ENCODE measurements at regions not wholly inside any gene's neighbourhood (a gene's known extent, or its start where the extent isn't known, plus 50 kb on each side); places are given as distances from the start of the nearest gene placed in this dataset.

DNA sequence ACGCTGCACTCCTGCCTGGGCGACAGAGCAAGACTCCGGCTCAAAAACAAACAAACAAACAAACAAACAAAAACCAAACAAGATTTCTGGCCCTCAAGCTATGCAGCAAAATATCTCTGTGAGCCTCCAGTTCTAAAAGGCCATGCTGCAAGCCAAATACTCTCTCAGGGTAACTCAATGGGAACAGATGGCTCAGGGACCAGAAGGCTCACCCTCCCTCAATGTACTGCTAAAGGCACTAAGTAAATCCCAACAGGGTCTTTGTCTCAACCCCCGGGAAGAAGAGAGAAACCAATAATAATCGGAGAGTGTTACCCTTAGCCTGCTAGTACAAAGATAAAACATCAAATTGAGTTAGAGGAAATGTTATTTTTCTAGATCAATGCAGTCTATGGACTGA lies 119.7 kb upstream of the ZC3H12C start:
- Histone ChIP-seq H4K20me1 (ENCODE audit: insufficient read depth, low read length) (no peaks in the 10 kb centered on the region), H3K9me3 (ENCODE audit: insufficient read depth, low read depth, low read length) (no peaks in the 10 kb centered on the region), H2AFZ (ENCODE audit: low read depth, low read length) (no peak overlapping the region), H3K36me3 (ENCODE audit: insufficient read depth, low read length) (no peaks in the 10 kb centered on the region), H3K9ac (ENCODE audit: low read length) (no peak overlapping the region), H3K27me3 (ENCODE audit: insufficient read depth, low read length) (no peaks in the 10 kb centered on the region), H3K4me1 (ENCODE audit: insufficient read depth, low read length) (peaks cover 18% of the 10 kb centered on the region), H3K4me3 (ENCODE audit: insufficient read depth, low read depth, low read length) (no peak overlapping the region), H3K27ac (ENCODE audit: low read depth, low read length) (no peak overlapping the region), H3K4me2 (ENCODE audit: low read length) (no peak overlapping the region), H3K79me2 (ENCODE audit: insufficient read depth, low read length) (no peaks in the 10 kb centered on the region)
- Mint-ChIP-seq H3K36me3 (ENCODE audit: low read depth, unreplicated experiment) (no peaks in the 10 kb centered on the region), H3K27me3 (ENCODE audit: low read depth, unreplicated experiment) (no peaks in the 10 kb centered on the region), H3K4me3 (ENCODE audit: unreplicated experiment) (no peak overlapping the region), H3K4me1 (ENCODE audit: low read depth, unreplicated experiment) (peaks cover 24% of the 10 kb centered on the region), H3K9me3 (ENCODE audit: unreplicated experiment) (peaks cover 4% of the 10 kb centered on the region), H3K27ac (ENCODE audit: unreplicated experiment) (no peak overlapping the region)
- no peak for DNase-seq (ENCODE audit: low read depth)
- TF ChIP-seq CTCF (IDR thresholded peaks at IDR 0.05; ENCODE audit: insufficient read depth, low read depth, low read length) (no peak), EZH2 (IDR thresholded peaks at IDR 0.05; ENCODE audit: insufficient read depth, low read length) (no peak)
- no peak for FAIRE-seq

DNA sequence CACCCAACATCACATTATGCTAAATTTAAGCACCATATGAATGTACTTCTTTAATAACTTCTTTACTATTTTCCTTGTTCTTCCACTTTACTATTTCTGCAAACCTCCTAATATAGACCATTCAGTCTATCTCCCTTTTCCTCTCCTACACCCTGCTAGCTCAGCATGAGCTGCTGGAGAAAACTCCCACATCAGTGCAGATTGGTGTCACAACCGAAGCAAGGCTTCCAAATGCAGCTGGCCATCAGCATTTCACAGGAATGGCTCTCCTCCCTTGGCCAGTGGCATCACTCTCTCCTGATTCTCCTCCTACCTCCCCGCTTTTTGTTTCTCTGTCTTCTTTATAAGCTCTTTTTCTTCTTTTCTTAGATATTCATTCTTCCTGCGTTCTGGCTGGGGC lies 118.7 kb upstream of the ZC3H12C start:
- no peaks in the 10 kb centered on the region for H3K27me3 Mint-ChIP-seq (ENCODE audit: low read depth, unreplicated experiment)
- no peak overlapping the region for H3K27ac Mint-ChIP-seq (ENCODE audit: unreplicated experiment)
- peaks cover 4% of the 10 kb centered on the region for H3K9me3 Mint-ChIP-seq (ENCODE audit: unreplicated experiment)
- peaks cover 24% of the 10 kb centered on the region for H3K4me1 Mint-ChIP-seq (ENCODE audit: low read depth, unreplicated experiment)
- TF ChIP-seq EZH2 (IDR thresholded peaks at IDR 0.05; ENCODE audit: insufficient read depth, low read length) (no peak), CTCF (IDR thresholded peaks at IDR 0.05; ENCODE audit: insufficient read depth, low read depth, low read length) (no peak)
- Histone ChIP-seq H3K27ac (ENCODE audit: low read depth, low read length) (no peak overlapping the region), H3K9me3 (ENCODE audit: insufficient read depth, low read depth, low read length) (no peaks in the 10 kb centered on the region), H2AFZ (ENCODE audit: low read depth, low read length) (no peak overlapping the region), H3K79me2 (ENCODE audit: insufficient read depth, low read length) (no peaks in the 10 kb centered on the region), H3K27me3 (ENCODE audit: insufficient read depth, low read length) (no peaks in the 10 kb centered on the region), H3K4me2 (ENCODE audit: low read length) (no peak overlapping the region), H3K4me1 (ENCODE audit: insufficient read depth, low read length) (peaks cover 18% of the 10 kb centered on the region), H4K20me1 (ENCODE audit: insufficient read depth, low read length) (no peaks in the 10 kb centered on the region), H3K4me3 (ENCODE audit: insufficient read depth, low read depth, low read length) (no peak overlapping the region), H3K36me3 (ENCODE audit: insufficient read depth, low read length) (no peaks in the 10 kb centered on the region), H3K9ac (ENCODE audit: low read length) (no peak overlapping the region)
- no peak overlapping the region for H3K4me3 Mint-ChIP-seq (ENCODE audit: unreplicated experiment)
- H3K36me3 Mint-ChIP-seq (ENCODE audit: low read depth, unreplicated experiment) = no peaks in the 10 kb centered on the region
- no peak for FAIRE-seq
- DNase-seq (ENCODE audit: low read depth) = no peak

- no peak overlapping the region for H2AFZ ChIP-seq (ENCODE audit: low read depth, low read length)
- no peak for FAIRE-seq
- no peaks in the 10 kb centered on the region for H3K27me3 ChIP-seq (ENCODE audit: insufficient read depth, low read length)
- no peaks in the 10 kb centered on the region for H3K4me1 ChIP-seq (ENCODE audit: insufficient read depth, low read length)
- H3K79me2 ChIP-seq (ENCODE audit: insufficient read depth, low read length) = no peaks in the 10 kb centered on the region
- no peaks in the 10 kb centered on the region for H3K36me3 ChIP-seq (ENCODE audit: insufficient read depth, low read length)
- H4K20me1 ChIP-seq (ENCODE audit: insufficient read depth, low read length) = no peaks in the 10 kb centered on the region
- Mint-ChIP-seq H3K9me3 (ENCODE audit: unreplicated experiment) (peaks cover 4% of the 10 kb centered on the region), H3K27ac (ENCODE audit: unreplicated experiment) (no peak overlapping the region), H3K36me3 (ENCODE audit: low read depth, unreplicated experiment) (no peaks in the 10 kb centered on the region), H3K27me3 (ENCODE audit: low read depth, unreplicated experiment) (no peaks in the 10 kb centered on the region), H3K4me1 (ENCODE audit: low read depth, unreplicated experiment) (no peaks in the 10 kb centered on the region), H3K4me3 (ENCODE audit: unreplicated experiment) (no peak overlapping the region)
- no peak for DNase-seq (ENCODE audit: low read depth)
- TF ChIP-seq CTCF (IDR thresholded peaks at IDR 0.05; ENCODE audit: insufficient read depth, low read depth, low read length) (no peak), EZH2 (IDR thresholded peaks at IDR 0.05; ENCODE audit: insufficient read depth, low read length) (no peak)
- no peak overlapping the region for H3K9ac ChIP-seq (ENCODE audit: low read length)
- no peak overlapping the region for H3K27ac ChIP-seq (ENCODE audit: low read depth, low read length)
- H3K9me3 ChIP-seq (ENCODE audit: insufficient read depth, low read depth, low read length) = no peaks in the 10 kb centered on the region
- no peak overlapping the region for H3K4me2 ChIP-seq (ENCODE audit: low read length)
- no peak overlapping the region for H3K4me3 ChIP-seq (ENCODE audit: insufficient read depth, low read depth, low read length)
These were observed 114.3 kb upstream of the ZC3H12C start for GRCh38 chr11:109978895-109979294.
